GM23338 (cell line): ENCODE measurements at regions not wholly inside any gene's neighbourhood (a gene's known extent, or its start where the extent isn't known, plus 50 kb on each side); places are given as distances from the start of the nearest gene placed in this dataset.

ENCODE experiments used
- CREB1 ChIP-seq: fragments of 250-450 bp; sonication (Bioruptor Pico); IDR thresholded peaks from 2 replicates; pipeline ENCODE4 v1.5.0; 2020; ENCODE audit warnings: low read depth, mild to moderate bottlenecking, moderate library complexity
- EZH2phosphoT487 ChIP-seq: fragments of 200-600 bp; sonication (generic); IDR thresholded peaks from one replicate; pipeline ENCODE4 v1.8.1; 2018; ENCODE audit warnings: antibody characterized with exemption; ENCODE audit not compliant: unreplicated experiment
- POLR2AphosphoS5 ChIP-seq: IDR thresholded peaks from 2 replicates; pipeline ENCODE4 v1.6.1; 2016; ENCODE audit warnings: antibody characterized with exemption, low read depth
- TF ChIP-seq, protein P1 (sequence below), 2 experiments: fragments of 200-600 bp in 1 of 2; sonication (generic) in 1 of 2; conservative IDR thresholded peaks; 2 replicates each; pipeline versions ENCODE4 v1.5.1 to v1.6.1; 2016 to 2017; ENCODE audit warnings: antibody characterized with exemption in 2 of 2, low read depth in 2 of 2, mild to moderate bottlenecking in 2 of 2, moderate library complexity in 1 of 2

DNA sequence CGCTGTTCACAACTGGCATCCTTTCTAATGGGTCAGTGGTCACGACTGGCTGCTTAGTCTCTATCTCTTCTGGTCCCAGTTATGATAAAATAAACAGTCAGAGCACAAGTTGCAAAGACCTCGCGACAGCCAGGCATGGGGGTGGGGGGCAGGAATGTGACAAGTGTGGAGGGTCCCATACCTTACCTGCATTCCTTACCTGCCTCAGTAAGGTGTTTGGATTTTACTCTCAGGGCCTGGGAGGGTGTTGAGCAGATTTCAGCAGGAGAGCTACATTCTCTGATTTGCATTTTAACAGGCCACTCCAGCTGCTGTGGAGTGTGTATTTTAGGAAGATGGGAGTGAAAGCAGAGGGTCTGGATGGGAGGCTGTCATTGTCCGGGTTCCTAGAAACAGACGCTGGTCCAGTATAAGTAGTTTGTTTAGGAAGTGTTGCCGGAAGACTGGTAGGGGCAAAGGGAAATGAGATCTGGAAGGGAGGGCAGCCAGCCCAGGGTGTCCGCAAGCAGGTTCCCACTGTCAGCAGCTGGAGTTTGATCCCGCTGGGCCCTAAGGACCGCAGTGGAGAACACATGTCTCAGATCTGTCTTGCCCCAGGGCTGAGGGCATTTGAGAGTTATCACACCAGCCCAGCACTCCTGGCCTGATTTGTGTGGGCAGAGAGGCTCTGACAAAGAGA is 920.0 kb downstream of the UQCRFS1 start:
- TF ChIP-seq, protein P1, sequence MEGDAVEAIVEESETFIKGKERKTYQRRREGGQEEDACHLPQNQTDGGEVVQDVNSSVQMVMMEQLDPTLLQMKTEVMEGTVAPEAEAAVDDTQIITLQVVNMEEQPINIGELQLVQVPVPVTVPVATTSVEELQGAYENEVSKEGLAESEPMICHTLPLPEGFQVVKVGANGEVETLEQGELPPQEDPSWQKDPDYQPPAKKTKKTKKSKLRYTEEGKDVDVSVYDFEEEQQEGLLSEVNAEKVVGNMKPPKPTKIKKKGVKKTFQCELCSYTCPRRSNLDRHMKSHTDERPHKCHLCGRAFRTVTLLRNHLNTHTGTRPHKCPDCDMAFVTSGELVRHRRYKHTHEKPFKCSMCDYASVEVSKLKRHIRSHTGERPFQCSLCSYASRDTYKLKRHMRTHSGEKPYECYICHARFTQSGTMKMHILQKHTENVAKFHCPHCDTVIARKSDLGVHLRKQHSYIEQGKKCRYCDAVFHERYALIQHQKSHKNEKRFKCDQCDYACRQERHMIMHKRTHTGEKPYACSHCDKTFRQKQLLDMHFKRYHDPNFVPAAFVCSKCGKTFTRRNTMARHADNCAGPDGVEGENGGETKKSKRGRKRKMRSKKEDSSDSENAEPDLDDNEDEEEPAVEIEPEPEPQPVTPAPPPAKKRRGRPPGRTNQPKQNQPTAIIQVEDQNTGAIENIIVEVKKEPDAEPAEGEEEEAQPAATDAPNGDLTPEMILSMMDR (conservative IDR thresholded peaks at IDR 0.05; ENCODE audit: low read depth in 2 of 2), result no peak
- no peak for TF ChIP-seq CREB1
- TF ChIP-seq EZH2phosphoT487, result no peak
- TF ChIP-seq POLR2AphosphoS5, result no peak
